HG03159 (cell line): ENCODE measurements at regions not wholly inside any gene's neighbourhood (a gene's known extent, or its start where the extent isn't known, plus 50 kb on each side); places are given as distances from the start of the nearest gene placed in this dataset.

Experiments used
- ATAC-seq: cut with Tn5 transposase; IDR thresholded peaks from one replicate; pipeline ENCODE4 v1.9.1; 2021; ENCODE audit warnings: mild to moderate bottlenecking, moderate library complexity; ENCODE audit not compliant: unreplicated experiment

DNA sequence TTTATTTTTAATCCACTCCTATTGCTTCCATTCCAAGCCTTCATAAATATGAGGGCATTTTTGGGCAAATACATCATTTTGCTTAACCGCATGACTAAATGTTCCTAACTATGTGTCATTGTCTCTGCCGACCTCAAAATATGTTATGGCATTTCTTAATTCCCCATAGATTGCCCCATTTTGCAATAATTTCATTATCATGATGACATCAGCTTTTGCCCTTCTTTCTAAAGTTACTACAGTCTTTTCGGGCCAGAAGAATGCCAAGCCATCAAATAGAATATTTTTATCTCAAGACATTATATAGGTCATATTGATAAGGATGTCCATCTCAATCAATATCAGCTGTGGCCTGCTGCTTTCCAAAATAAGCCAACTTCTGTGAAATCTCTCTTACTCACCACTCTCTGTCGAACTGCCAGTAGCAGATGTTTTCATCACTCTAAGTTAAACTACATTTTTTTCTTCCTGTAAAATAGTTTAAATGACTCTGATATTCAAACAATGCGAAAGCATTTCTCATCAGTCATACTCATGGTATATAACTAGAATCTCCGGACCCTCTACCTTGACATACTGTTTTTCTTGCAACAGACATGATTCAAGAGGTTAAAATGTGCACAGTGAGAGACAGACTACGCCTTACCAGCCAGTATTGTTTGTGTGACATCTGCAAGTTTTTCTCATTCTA lies 1254.6 kb upstream of the CELF2 start:
- ATAC-seq = no peak

DNA sequence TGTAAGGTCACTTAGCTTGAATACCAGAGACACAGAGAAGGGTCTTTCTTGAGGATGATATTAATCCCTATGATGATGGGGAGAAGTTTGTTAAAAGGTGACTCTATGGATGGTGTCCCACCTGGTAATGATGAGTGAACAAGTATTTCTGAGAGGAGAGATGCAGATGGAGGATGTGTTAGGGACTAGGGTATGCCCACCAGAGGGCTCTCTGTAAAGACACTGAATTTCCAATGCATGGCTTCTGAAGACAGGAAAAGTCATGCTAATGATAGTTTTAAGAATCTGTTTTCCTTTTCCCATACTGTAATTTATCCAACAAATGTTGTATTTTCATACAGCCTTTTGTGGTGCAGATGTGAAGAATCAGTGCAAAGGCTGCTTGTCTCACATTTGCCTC lies 1250.9 kb upstream of the CELF2 start:
- no peak for ATAC-seq

GRCh38 chr10:9781666-9782065 lies 1236.0 kb upstream of the CELF2 start:
- no peak for ATAC-seq

- ATAC-seq = no peak
Observed at GRCh38 chr10:9786101-9786500, 1231.6 kb upstream of the CELF2 start.

DNA sequence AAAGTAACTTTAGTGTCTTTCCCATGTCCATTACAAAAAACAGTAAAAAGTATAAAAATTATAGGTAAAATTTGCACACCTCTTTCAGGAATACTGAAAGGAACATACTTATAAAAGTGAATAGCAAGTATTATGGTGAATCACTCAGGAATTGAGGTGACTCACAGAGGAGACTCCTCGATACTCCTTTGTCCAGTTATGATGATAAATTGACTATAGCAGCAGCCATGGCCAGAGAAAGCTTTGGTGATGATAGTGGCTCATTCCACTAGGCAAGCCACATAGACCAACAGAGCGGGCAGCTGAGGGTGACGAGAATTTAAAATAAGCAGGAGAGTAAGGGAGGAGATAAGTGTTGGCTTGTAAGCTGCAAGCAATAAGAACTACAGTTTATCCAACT lies 1231.1 kb upstream of the CELF2 start:
- ATAC-seq = no peak

DNA sequence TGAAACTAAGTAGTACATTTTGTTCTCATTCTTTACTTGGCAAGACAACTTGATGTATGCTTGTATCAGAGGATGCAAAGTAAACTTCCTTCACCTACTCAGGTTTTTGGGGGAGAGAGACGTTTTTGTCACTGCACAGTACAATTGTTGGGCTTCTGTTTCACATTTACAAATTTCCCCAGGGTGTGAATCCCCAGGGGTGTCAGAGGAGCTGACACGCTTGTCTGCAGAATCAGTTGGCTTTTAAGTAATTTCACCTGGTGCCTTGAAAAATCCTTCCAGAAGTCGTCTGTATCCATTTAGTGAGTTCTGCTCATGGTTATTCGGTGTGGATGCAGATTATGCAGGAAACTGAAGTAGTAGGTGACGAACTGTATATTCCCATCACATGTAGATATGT lies 1227.7 kb upstream of the CELF2 start:
- no peak for ATAC-seq

DNA sequence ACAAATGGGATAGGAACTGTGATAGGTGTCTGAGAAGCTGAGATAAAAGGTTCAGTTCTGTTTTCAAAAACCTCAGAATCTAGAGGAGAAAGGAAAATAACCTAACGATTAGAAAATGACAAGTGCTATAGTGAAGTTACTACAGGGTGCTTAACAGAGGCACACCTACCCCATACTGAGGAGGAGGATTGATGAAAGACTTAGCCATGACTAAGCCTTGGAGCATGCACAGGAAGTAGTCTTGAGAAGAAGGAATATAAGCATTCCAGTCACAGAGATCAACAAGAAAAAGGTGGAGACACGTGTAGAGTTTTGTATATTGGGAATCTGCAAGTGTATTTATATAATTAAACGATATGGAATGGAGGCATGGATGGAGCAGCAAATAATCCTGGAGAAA lies 1225.5 kb upstream of the CELF2 start:
- no peak for ATAC-seq

- ATAC-seq = no peak
Observed at GRCh38 chr10:9796564-9796963, 1221.1 kb upstream of the CELF2 start.

DNA sequence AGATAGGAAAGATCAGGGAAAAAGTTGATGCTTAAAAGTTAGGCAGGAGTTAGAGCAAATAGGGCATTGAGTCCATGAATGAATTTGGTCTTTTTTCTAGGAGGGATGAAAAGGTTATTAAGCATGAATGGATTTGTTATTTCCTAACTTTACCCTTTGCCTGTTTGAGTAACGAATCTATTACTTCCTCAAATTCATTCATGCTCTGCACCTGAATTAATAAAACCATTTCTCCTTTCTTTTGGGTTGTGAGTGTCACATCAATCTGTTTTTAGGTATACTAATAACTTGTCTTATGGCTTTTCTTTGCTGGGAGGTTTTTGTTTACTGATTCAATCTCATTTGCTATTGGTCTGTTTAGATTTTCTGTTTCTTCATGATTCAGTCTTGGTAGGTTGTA lies 1217.7 kb upstream of the CELF2 start:
- ATAC-seq = no peak

DNA sequence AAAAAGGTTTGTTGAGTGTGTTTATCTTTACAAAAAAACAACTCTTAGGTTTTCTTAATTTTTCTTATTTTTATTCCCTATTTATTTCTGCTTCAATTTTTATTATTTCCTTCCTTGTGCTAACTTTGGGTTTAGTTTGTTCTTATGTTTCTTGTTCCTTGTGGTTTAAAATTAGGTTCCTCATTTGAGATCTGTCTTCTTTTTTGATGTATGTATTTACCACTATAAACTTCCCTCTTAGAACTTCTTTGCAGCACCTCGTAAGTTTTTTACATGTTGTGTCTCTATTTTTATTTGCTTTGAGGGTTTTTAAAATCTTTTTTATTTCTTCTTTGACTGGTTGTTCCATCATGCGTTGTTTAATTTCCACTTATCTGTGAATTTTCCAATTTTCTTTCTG lies 1217.1 kb upstream of the CELF2 start:
- ATAC-seq = no peak

DNA sequence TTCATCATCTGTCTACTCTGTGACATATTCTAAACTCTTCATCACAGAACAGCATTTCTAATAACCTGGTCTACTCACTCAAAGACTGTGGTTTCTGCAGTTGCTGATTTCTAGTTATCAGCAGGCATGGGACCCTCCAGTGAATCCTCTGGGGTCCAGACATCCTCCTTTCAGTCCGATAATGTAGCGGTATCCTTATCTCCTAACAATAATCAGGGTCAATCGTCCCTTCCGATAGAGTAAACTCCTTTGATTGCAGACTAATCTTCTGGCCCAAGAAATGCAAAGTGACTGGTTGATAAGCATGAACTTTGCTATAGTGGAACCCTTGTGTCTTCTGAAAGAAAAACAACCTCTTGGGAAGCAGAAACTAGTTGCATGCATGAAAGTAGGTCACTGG lies 1209.8 kb upstream of the CELF2 start:
- ATAC-seq = no peak

DNA sequence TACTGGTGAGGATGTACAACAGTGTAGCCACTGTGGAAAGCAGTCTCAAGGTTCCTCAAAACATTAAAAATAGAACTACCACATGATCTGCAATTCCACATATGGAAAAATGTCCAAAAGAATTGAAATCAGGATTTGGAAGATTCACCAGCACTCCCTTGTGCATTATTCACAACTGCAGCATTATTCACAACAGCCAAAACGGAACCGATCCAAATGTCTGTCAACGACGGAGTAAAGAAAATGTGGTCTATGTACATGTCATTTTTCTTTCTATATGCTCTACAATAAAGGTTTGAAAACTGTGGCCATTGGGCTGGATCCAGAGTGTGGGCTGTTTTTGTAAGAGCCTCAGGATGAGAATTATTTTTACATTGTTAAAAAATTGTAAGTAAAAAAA lies 1206.1 kb upstream of the CELF2 start:
- ATAC-seq = no peak

DNA sequence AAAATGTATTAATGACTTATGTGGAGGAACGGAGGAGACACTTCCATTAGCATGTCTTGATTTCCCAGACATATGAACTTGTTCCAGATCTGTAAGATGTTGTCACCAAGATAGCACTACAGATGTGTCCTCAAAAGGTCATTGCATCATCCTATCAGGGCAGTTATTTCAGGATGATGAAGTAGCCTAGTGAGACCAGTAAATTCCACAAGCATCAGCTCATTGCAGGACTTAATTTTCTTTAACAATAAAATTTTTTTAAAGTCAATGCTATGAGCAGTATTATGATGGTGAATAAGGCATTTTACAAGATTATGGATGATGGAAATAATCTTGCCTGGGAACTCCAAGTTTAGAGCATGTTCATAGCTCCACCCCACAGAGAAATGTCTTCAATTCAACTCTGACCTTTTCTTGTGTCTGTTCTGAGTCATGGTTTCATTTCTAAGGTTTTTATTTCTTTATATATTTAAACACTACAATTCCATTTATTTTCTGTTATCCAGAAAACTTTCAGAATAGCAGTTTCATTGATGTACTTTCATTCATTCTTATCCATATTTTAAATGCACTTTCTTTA lies 1203.3 kb upstream of the CELF2 start:
- ATAC-seq = no peak

DNA sequence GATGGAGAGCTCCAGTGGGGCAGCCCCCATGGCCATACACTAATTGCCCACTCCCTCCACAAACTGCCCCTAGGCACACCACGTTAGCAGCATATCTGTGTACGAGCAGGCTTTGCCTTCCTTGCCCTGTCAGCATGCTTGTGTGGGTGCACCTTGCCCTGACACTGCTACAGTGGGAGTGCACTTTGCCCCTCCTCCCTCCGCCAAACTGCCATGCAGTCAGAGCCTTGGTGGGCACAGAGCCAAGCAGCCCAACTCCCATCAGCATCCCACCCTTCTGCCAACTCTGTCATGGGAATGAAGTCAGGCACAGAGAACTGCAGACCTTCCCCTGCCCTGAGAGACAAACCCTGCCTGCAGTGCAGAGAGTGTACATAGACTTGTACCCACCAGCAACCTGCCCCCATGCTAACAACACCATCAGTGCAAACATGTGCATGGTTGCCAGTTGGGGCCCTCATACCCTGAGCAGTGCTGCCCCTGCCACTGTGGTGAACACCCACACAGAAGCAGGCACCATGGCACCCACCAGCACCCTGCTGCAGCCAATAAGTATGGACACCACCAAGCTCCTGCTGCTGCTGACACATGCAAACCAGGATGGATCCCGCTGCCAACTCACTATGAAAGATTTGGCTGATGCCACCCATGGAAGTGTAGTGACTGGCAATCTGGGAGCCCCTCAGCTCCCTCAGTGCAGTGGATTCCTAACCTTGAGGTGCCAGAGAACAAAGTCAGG lies 1197.7 kb upstream of the CELF2 start:
- ATAC-seq = no peak

GRCh38 chr10:9823268-9823930 lies 1194.3 kb upstream of the CELF2 start:
- ATAC-seq = no peak

DNA sequence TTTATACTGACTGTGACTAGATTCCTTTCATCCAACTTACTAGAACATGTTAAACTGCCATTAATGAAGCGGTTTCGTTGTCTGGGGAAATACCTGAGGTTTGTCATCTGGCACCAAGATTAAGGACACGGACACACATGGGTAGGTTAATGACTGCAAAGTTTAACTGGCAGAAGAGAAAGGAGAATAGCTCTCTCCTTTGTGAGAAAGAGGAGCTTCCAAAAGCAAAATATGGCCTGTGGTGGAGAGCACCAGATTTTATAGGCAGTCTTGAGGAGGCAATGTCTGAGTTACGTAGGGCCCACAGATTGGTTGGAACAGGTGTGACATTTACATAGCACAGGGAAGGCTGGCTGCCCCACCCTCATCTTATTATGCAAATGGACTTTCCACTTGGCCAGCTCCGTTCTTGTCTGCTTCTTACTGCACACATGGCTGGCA lies 1193.0 kb upstream of the CELF2 start:
- no peak for ATAC-seq

- ATAC-seq = no peak
Observed at GRCh38 chr10:9825491-9826018, 1192.1 kb upstream of the CELF2 start.

DNA sequence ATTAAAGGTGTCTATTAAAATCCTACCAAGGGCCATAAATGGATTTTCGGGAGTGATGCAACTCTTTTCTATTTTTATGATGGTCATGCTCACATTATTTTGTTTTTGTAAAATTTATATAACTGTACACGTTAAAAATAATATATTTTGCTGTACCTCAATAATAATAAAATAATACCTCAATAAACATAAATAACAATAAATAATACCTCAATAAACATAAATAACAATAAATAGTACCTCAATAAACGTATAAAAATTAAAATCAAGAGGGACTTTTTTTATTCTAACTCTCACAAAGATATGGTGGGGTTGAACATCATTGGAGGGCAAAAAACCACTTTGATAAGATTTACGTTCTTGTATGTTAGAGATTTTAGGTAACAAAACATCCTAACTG lies 1189.6 kb upstream of the CELF2 start:
- ATAC-seq = no peak

GRCh38 chr10:9833942-9834341 lies 1183.7 kb upstream of the CELF2 start:
- no peak for ATAC-seq

DNA sequence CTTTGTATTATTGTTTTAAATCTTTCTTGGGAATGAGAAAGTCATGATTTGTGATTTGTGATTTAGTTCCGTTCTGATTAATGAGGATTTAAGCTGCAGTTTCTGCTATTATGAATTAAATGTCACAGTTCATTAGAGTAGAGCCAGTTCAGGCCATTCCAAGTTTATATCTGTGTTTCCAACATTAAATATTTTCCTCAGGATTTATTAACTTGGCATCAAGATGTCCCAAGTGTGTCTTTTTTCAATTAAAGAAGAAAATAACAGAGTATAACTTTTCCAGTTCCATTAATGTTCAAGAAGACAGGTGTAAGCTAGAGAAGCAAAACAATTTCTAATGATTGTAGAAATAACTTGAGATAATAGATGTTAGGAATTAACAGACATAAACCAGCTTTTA lies 1183.2 kb upstream of the CELF2 start:
- no peak for ATAC-seq

- ATAC-seq = no peak
Observed at GRCh38 chr10:9845075-9845474, 1172.6 kb upstream of the CELF2 start.

DNA sequence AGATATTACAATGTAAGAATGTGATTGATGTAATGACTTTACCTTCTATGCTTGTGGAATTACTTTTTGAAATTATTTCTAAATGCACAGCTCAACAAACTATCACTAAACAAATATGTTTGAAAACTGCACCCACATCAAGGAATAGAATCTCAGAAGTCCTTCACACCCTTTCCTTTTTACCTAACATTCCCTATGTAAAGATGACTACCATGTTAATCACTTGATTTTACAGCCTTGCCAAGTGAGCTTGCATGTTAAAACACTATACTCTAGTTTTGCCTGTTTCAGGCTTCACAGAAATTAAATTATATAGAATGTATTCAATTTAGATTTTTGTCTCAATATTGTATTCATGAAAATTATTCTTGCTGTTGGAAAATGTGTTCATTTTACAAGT lies 1169.4 kb upstream of the CELF2 start:
- ATAC-seq = no peak
